ENCODE measurements at regions not wholly inside any gene's neighbourhood (a gene's known extent, or its start where the extent isn't known, plus 50 kb on each side); places are given as distances from the start of the nearest gene placed in this dataset.

- TF ChIP-seq, protein P1, sequence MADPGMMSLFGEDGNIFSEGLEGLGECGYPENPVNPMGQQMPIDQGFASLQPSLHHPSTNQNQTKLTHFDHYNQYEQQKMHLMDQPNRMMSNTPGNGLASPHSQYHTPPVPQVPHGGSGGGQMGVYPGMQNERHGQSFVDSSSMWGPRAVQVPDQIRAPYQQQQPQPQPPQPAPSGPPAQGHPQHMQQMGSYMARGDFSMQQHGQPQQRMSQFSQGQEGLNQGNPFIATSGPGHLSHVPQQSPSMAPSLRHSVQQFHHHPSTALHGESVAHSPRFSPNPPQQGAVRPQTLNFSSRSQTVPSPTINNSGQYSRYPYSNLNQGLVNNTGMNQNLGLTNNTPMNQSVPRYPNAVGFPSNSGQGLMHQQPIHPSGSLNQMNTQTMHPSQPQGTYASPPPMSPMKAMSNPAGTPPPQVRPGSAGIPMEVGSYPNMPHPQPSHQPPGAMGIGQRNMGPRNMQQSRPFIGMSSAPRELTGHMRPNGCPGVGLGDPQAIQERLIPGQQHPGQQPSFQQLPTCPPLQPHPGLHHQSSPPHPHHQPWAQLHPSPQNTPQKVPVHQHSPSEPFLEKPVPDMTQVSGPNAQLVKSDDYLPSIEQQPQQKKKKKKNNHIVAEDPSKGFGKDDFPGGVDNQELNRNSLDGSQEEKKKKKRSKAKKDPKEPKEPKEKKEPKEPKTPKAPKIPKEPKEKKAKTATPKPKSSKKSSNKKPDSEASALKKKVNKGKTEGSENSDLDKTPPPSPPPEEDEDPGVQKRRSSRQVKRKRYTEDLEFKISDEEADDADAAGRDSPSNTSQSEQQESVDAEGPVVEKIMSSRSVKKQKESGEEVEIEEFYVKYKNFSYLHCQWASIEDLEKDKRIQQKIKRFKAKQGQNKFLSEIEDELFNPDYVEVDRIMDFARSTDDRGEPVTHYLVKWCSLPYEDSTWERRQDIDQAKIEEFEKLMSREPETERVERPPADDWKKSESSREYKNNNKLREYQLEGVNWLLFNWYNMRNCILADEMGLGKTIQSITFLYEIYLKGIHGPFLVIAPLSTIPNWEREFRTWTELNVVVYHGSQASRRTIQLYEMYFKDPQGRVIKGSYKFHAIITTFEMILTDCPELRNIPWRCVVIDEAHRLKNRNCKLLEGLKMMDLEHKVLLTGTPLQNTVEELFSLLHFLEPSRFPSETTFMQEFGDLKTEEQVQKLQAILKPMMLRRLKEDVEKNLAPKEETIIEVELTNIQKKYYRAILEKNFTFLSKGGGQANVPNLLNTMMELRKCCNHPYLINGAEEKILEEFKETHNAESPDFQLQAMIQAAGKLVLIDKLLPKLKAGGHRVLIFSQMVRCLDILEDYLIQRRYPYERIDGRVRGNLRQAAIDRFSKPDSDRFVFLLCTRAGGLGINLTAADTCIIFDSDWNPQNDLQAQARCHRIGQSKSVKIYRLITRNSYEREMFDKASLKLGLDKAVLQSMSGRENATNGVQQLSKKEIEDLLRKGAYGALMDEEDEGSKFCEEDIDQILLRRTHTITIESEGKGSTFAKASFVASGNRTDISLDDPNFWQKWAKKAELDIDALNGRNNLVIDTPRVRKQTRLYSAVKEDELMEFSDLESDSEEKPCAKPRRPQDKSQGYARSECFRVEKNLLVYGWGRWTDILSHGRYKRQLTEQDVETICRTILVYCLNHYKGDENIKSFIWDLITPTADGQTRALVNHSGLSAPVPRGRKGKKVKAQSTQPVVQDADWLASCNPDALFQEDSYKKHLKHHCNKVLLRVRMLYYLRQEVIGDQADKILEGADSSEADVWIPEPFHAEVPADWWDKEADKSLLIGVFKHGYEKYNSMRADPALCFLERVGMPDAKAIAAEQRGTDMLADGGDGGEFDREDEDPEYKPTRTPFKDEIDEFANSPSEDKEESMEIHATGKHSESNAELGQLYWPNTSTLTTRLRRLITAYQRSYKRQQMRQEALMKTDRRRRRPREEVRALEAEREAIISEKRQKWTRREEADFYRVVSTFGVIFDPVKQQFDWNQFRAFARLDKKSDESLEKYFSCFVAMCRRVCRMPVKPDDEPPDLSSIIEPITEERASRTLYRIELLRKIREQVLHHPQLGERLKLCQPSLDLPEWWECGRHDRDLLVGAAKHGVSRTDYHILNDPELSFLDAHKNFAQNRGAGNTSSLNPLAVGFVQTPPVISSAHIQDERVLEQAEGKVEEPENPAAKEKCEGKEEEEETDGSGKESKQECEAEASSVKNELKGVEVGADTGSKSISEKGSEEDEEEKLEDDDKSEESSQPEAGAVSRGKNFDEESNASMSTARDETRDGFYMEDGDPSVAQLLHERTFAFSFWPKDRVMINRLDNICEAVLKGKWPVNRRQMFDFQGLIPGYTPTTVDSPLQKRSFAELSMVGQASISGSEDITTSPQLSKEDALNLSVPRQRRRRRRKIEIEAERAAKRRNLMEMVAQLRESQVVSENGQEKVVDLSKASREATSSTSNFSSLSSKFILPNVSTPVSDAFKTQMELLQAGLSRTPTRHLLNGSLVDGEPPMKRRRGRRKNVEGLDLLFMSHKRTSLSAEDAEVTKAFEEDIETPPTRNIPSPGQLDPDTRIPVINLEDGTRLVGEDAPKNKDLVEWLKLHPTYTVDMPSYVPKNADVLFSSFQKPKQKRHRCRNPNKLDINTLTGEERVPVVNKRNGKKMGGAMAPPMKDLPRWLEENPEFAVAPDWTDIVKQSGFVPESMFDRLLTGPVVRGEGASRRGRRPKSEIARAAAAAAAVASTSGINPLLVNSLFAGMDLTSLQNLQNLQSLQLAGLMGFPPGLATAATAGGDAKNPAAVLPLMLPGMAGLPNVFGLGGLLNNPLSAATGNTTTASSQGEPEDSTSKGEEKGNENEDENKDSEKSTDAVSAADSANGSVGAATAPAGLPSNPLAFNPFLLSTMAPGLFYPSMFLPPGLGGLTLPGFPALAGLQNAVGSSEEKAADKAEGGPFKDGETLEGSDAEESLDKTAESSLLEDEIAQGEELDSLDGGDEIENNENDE (IDR thresholded peaks at IDR 0.05; ENCODE audit: insufficient replicate concordance, low read length): no peak
- TF ChIP-seq TAF7 (optimal IDR thresholded peaks at IDR 0.05; ENCODE audit: borderline replicate concordance, low read depth, low read length): no peak
- TF ChIP-seq SIX5 (IDR thresholded peaks at IDR 0.05; ENCODE audit: low read depth, low read length): no peak
- no peak for TF ChIP-seq KDM4A (IDR thresholded peaks at IDR 0.05; ENCODE audit: low read depth, low read length, severe bottlenecking)
- TF ChIP-seq, protein P2, sequence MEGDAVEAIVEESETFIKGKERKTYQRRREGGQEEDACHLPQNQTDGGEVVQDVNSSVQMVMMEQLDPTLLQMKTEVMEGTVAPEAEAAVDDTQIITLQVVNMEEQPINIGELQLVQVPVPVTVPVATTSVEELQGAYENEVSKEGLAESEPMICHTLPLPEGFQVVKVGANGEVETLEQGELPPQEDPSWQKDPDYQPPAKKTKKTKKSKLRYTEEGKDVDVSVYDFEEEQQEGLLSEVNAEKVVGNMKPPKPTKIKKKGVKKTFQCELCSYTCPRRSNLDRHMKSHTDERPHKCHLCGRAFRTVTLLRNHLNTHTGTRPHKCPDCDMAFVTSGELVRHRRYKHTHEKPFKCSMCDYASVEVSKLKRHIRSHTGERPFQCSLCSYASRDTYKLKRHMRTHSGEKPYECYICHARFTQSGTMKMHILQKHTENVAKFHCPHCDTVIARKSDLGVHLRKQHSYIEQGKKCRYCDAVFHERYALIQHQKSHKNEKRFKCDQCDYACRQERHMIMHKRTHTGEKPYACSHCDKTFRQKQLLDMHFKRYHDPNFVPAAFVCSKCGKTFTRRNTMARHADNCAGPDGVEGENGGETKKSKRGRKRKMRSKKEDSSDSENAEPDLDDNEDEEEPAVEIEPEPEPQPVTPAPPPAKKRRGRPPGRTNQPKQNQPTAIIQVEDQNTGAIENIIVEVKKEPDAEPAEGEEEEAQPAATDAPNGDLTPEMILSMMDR (IDR thresholded peaks at IDR 0.05; ENCODE audit: control extremely low read depth in 1 of 3, insufficient read depth in 1 of 3, low read depth in 1 of 3, low read length in 3 of 3): no peak
- no peak for TF ChIP-seq JUN (IDR thresholded peaks at IDR 0.05; ENCODE audit: low read depth, low read length)
- no peak for TF ChIP-seq SIRT6 (IDR thresholded peaks at IDR 0.05; ENCODE audit: low read length)
- no peak for TF ChIP-seq CBX5 (IDR thresholded peaks at IDR 0.05; ENCODE audit: low read depth, low read length)
- TF ChIP-seq, protein P3, sequence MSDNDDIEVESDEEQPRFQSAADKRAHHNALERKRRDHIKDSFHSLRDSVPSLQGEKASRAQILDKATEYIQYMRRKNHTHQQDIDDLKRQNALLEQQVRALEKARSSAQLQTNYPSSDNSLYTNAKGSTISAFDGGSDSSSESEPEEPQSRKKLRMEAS (IDR thresholded peaks at IDR 0.05): no peak
Observed at GRCh38 chr6:98590136-98590681, 244.2 kb upstream of the POU3F2 start (continued).
